LNCaP clone FGC (cell line): ENCODE measurements at regions not wholly inside any gene's neighbourhood (a gene's known extent, or its start where the extent isn't known, plus 50 kb on each side); places are given as distances from the start of the nearest gene placed in this dataset.
"Not testable (repeated sequence)": the region's sequence is repeated elsewhere in the genome, so short reads cannot be mapped to it uniquely, and the experiment has no call there.

Source experiments
- DNase-seq: peaks from one replicate; pipeline ENCODE4 v3.0.0-alpha.2; 2011; ENCODE audit warnings: low read depth
- H3K4me3 ChIP-seq: 2 replicates; pipeline ENCODE4 v1.5.1; 2011; ENCODE audit warnings: mild to moderate bottlenecking, low read depth, low read length, control low read depth
- TF ChIP-seq, protein P1 (sequence below): IDR thresholded peaks from 2 replicates; pipeline ENCODE4 v1.5.1; 2012; ENCODE audit warnings: mild to moderate bottlenecking; ENCODE audit not compliant: control insufficient read depth, insufficient read depth; ENCODE audit errors: extremely low read depth

GRCh38 chr15:81795899-81796298, 249.9 kb downstream of the MEX3B start:
- H3K4me3 ChIP-seq, result no peak overlapping the region

GRCh38 chr15:81792646-81793045, 253.2 kb downstream of the MEX3B start:
- no peak overlapping the region for H3K4me3 ChIP-seq
- TF ChIP-seq, protein P1, sequence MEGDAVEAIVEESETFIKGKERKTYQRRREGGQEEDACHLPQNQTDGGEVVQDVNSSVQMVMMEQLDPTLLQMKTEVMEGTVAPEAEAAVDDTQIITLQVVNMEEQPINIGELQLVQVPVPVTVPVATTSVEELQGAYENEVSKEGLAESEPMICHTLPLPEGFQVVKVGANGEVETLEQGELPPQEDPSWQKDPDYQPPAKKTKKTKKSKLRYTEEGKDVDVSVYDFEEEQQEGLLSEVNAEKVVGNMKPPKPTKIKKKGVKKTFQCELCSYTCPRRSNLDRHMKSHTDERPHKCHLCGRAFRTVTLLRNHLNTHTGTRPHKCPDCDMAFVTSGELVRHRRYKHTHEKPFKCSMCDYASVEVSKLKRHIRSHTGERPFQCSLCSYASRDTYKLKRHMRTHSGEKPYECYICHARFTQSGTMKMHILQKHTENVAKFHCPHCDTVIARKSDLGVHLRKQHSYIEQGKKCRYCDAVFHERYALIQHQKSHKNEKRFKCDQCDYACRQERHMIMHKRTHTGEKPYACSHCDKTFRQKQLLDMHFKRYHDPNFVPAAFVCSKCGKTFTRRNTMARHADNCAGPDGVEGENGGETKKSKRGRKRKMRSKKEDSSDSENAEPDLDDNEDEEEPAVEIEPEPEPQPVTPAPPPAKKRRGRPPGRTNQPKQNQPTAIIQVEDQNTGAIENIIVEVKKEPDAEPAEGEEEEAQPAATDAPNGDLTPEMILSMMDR, result no peak

More at GRCh38 chr15:81795899-81796298, 249.9 kb downstream of the MEX3B start:
- DNase-seq, result no peak
- TF ChIP-seq, protein P1, result no peak

DNA sequence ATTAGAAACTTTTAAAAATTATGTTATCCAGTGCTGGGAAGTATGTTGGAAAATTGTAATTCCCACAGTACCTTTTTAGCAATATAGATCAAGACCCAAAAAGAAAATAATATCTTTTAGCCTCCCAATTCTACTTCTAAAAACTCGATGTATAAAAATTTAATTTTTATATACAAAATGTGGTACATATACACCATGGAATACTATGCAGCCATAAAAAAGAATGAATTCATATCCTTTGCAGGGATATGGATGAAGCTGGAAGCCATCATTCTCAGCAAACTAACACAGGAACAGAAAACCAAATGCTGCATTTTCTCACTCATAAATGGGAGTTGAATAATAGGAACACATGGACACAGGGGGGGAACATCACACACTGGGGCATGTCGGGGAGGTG, 254.5 kb downstream of the MEX3B start:
- H3K4me3 ChIP-seq, DNase-seq: not testable (repeated sequence)

More at GRCh38 chr15:81792646-81793045, 253.2 kb downstream of the MEX3B start:
- no peak for DNase-seq

- H3K4me3 ChIP-seq, result no peak overlapping the region
- DNase-seq, result no peak
- TF ChIP-seq, protein P1, result no peak
Observed at GRCh38 chr15:81789403-81789802, 256.4 kb downstream of the MEX3B start.

GRCh38 chr15:81786776-81787175, 259.0 kb downstream of the MEX3B start:
- DNase-seq, result no peak
- TF ChIP-seq, protein P1, result no peak
- no peak overlapping the region for H3K4me3 ChIP-seq

DNA sequence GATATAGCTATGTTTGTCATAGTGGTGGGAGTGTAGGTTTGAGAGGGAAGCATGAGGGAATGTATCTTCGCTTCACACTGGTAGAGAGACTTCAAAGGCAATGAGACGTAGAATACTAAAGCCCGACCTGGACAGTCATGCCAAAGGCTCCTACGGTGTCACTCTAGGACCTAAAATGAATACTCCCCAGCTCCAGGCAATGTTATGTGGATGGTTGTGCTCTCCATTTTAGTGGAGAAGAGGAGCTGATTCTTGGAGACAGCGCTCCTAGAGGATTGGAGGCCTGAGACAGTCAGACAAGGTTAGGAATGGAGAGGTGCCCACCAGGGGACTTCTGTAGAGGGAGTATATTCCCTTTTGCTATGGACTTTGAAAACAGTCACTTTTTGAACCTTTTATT, 260.1 kb downstream of the MEX3B start:
- H3K4me3 ChIP-seq, result no peak overlapping the region
- TF ChIP-seq, protein P1, result no peak
- DNase-seq, result no peak

DNA sequence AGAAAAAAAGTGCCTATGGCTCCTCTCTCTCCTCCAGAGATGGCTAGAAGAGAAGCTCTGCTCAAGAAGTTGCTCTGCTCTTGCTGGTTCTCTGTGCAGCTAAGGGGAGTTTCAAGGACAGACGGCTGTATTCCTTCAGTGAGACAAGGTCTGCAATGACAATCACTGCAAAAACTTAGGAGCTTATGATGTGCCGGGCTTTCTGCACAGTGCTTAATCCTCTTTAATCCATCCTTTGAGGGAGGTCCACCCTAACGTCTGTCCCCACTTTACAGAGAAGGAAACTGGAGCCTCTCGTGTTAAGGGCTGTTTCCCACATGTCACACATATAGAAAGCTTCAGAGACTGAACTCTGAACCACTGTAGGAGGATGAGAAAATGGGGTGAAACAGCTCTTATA, 260.6 kb downstream of the MEX3B start:
- TF ChIP-seq, protein P1, result no peak
- no peak for DNase-seq
- no peak overlapping the region for H3K4me3 ChIP-seq

DNA sequence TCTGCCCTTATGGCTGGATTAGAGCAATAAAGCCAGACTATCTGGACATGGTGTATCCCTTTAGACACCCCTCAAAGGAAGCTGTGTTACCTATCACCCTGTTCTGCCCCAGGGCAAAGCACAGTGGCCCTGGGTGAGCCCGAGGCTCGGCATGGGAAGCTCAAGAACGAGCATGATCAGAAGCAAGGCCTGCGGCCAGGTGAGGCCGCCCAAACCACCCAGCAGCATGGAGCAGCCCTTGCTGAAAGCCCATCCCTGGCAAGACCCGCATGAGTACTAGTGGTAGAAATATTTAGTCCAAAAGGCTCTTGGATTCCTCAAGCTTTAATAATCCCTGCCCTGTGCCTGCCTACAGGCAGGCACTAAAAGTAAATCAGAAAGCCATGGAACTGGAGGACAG, 261.1 kb downstream of the MEX3B start:
- no peak overlapping the region for H3K4me3 ChIP-seq
- TF ChIP-seq, protein P1, result no peak
- no peak for DNase-seq
